Activated CD4-positive, alpha-beta T cell treated with anti-CD3 and anti-CD28 coated beads for 36 hours (primary cell): ENCODE measurements at regions not wholly inside any gene's neighbourhood (a gene's known extent, or its start where the extent isn't known, plus 50 kb on each side); places are given as distances from the start of the nearest gene placed in this dataset.

ENCODE experiments used
- ATAC-seq: fragments of 200-7000 bp; cut with Tn5 transposase; one replicate; pipeline ENCODE4 v1.10.0; 2021; ENCODE audit warnings: mild to moderate bottlenecking, moderate library complexity
- CTCF ChIA-PET: fragments of 350-600 bp; sonication (Branson Sonifier 250); formaldehyde crosslinking; loops from one replicate; lab custom pipeline; 2021; ENCODE audit warnings: antibody characterized with exemption; lab: Charles Lee
- POLR2A ChIA-PET: fragments of 350-600 bp; sonication (Branson Sonifier 250); formaldehyde crosslinking; loops from one replicate; lab custom pipeline; 2021; ENCODE audit warnings: antibody characterized with exemption, inconsistent platforms; lab: Charles Lee
- DNase-seq: peaks from one replicate; pipeline ENCODE4 v3.0.0-alpha.2; 2020
- H3K27ac Mint-ChIP-seq: one replicate; pipeline ENCODE4 v1.8.0; 2021; ENCODE audit warnings: mixed read lengths
- H3K27me3 Mint-ChIP-seq: one replicate; pipeline ENCODE4 v1.8.0; 2021; ENCODE audit warnings: mixed read lengths
- H3K36me3 Mint-ChIP-seq: one replicate; pipeline ENCODE4 v1.8.0; 2021; ENCODE audit warnings: low read depth, mixed read lengths
- H3K4me1 Mint-ChIP-seq: one replicate; pipeline ENCODE4 v1.8.0; 2021; ENCODE audit warnings: mixed read lengths
- H3K4me3 Mint-ChIP-seq: one replicate; pipeline ENCODE4 v1.8.0; 2021; ENCODE audit warnings: mild to moderate bottlenecking, moderate library complexity, mixed read lengths
- H3K9me3 Mint-ChIP-seq: one replicate; pipeline ENCODE4 v1.8.0; 2021; ENCODE audit warnings: low read depth, mixed read lengths
- intact Hi-C, 2 experiments: fragments of 100-400 bp; cut with DNase I in 1 of 2; cut with micrococcal nuclease in 1 of 2; formaldehyde crosslinking; loops; one replicate each; pipeline versions ENCODE4 v1.14.2 to v1.15.1; 2022 to 2024; cut with DNase I, micrococcal nuclease

GRCh38 chr13:105598529-105598928, 936.9 kb downstream of the EFNB2 start:
- Mint-ChIP-seq H3K27ac (no peak overlapping the region), H3K27me3 (no peaks in the 10 kb centered on the region), H3K9me3 (peaks cover 7% of the 10 kb centered on the region), H3K36me3 (no peaks in the 10 kb centered on the region), H3K4me3 (no peak overlapping the region), H3K4me1 (no peaks in the 10 kb centered on the region)
- CTCF ChIA-PET = no interaction called here
- DNase-seq (no peak), ATAC-seq (no peak)
- intact Hi-C loops = no loop called here
- POLR2A ChIA-PET = no interaction called here

GRCh38 chr13:105597573-105597972, 937.9 kb downstream of the EFNB2 start:
- H3K4me1 Mint-ChIP-seq = no peaks in the 10 kb centered on the region
- CTCF ChIA-PET = no interaction called here
- H3K27ac Mint-ChIP-seq = no peak overlapping the region
- no peaks in the 10 kb centered on the region for H3K27me3 Mint-ChIP-seq
- peaks cover 7% of the 10 kb centered on the region for H3K9me3 Mint-ChIP-seq
- POLR2A ChIA-PET = no interaction called here
- H3K4me3 Mint-ChIP-seq = no peak overlapping the region
- no peak for ATAC-seq
- DNase-seq = no peak
- intact Hi-C loops = no loop called here
- H3K36me3 Mint-ChIP-seq = no peaks in the 10 kb centered on the region

GRCh38 chr13:105595471-105595870, 940.0 kb downstream of the EFNB2 start:
- H3K4me3 Mint-ChIP-seq = no peak overlapping the region
- H3K9me3 Mint-ChIP-seq = peaks cover 4% of the 10 kb centered on the region
- no peaks in the 10 kb centered on the region for H3K4me1 Mint-ChIP-seq
- H3K27ac Mint-ChIP-seq = no peak overlapping the region
- intact Hi-C loops = no loop called here
- DNase-seq (no peak), ATAC-seq (no peak)
- no peaks in the 10 kb centered on the region for H3K27me3 Mint-ChIP-seq
- no peaks in the 10 kb centered on the region for H3K36me3 Mint-ChIP-seq
- ChIA-PET CTCF (no interaction called here), POLR2A (no interaction called here)

- ATAC-seq = no peak
Observed at GRCh38 chr13:105591277-105591676, 944.2 kb downstream of the EFNB2 start.

GRCh38 chr13:105587786-105588185, 947.7 kb downstream of the EFNB2 start:
- CTCF ChIA-PET = no interaction called here
- Mint-ChIP-seq H3K4me3 (no peak overlapping the region), H3K4me1 (no peaks in the 10 kb centered on the region), H3K9me3 (no peaks in the 10 kb centered on the region), H3K27me3 (no peaks in the 10 kb centered on the region), H3K36me3 (no peaks in the 10 kb centered on the region), H3K27ac (no peak overlapping the region)
- intact Hi-C loops = no loop called here
- DNase-seq (no peak), ATAC-seq (no peak)
- POLR2A ChIA-PET = no interaction called here

More at GRCh38 chr13:105591277-105591676, 944.2 kb downstream of the EFNB2 start:
- POLR2A ChIA-PET = no interaction called here
- Mint-ChIP-seq H3K4me3 (no peak overlapping the region), H3K27ac (no peak overlapping the region), H3K9me3 (no peaks in the 10 kb centered on the region), H3K27me3 (no peaks in the 10 kb centered on the region), H3K4me1 (no peaks in the 10 kb centered on the region), H3K36me3 (no peaks in the 10 kb centered on the region)
- CTCF ChIA-PET = no interaction called here
- DNase-seq = no peak
- intact Hi-C loops = no loop called here

- CTCF ChIA-PET = interaction anchor here (0.7 kb wide), 1 partner anchor 77 kb away, joined by 4 read pairs; no protein-coding TSS in a partner anchor
- Mint-ChIP-seq H3K4me3 (no peak overlapping the region), H3K27me3 (no peaks in the 10 kb centered on the region), H3K36me3 (no peaks in the 10 kb centered on the region), H3K27ac (peak overlapping the region; percentile 6), H3K9me3 (no peaks in the 10 kb centered on the region), H3K4me1 (no peaks in the 10 kb centered on the region)
- intact Hi-C loops = no loop called here
- ATAC-seq (peak; percentile 71), DNase-seq (no peak)
- POLR2A ChIA-PET = no interaction called here
Observed at GRCh38 chr13:105579821-105580710, 955.4 kb downstream of the EFNB2 start.

GRCh38 chr13:105573136-105573535, 962.3 kb downstream of the EFNB2 start:
- Mint-ChIP-seq H3K4me1 (no peaks in the 10 kb centered on the region), H3K27ac (no peak overlapping the region), H3K4me3 (no peak overlapping the region), H3K36me3 (no peaks in the 10 kb centered on the region), H3K27me3 (peaks cover 5% of the 10 kb centered on the region), H3K9me3 (no peaks in the 10 kb centered on the region)
- no peak for DNase-seq
- ChIA-PET POLR2A (no interaction called here), CTCF (no interaction called here)
- intact Hi-C loops = no loop called here
- ATAC-seq = no peak

- POLR2A ChIA-PET = no interaction called here
- H3K27ac Mint-ChIP-seq = no peak overlapping the region
- DNase-seq = no peak
- intact Hi-C loops = no loop called here
- no peak for ATAC-seq
- CTCF ChIA-PET = no interaction called here
- no peaks in the 10 kb centered on the region for H3K36me3 Mint-ChIP-seq
- H3K9me3 Mint-ChIP-seq = no peaks in the 10 kb centered on the region
- no peaks in the 10 kb centered on the region for H3K4me1 Mint-ChIP-seq
- no peak overlapping the region for H3K4me3 Mint-ChIP-seq
- H3K27me3 Mint-ChIP-seq = peaks cover 5% of the 10 kb centered on the region
Observed at GRCh38 chr13:105572401-105572800, 963.1 kb downstream of the EFNB2 start.

- no peaks in the 10 kb centered on the region for H3K9me3 Mint-ChIP-seq
- H3K27me3 Mint-ChIP-seq = peaks cover 5% of the 10 kb centered on the region
- POLR2A ChIA-PET = no interaction called here
- DNase-seq = no peak
- no peaks in the 10 kb centered on the region for H3K4me1 Mint-ChIP-seq
- H3K27ac Mint-ChIP-seq = no peak overlapping the region
- CTCF ChIA-PET = no interaction called here
- no peak overlapping the region for H3K4me3 Mint-ChIP-seq
- intact Hi-C loops = no loop called here
- ATAC-seq = no peak
- H3K36me3 Mint-ChIP-seq = no peaks in the 10 kb centered on the region
Observed at GRCh38 chr13:105569816-105570215, 965.6 kb downstream of the EFNB2 start.

- Mint-ChIP-seq H3K27ac (no peak overlapping the region), H3K27me3 (no peaks in the 10 kb centered on the region), H3K36me3 (no peaks in the 10 kb centered on the region), H3K4me3 (no peak overlapping the region), H3K4me1 (no peaks in the 10 kb centered on the region), H3K9me3 (no peaks in the 10 kb centered on the region)
- ChIA-PET CTCF (no interaction called here), POLR2A (no interaction called here)
- ATAC-seq = no peak
- DNase-seq = no peak
- intact Hi-C loops = no loop called here
Observed at GRCh38 chr13:105567951-105568525, 967.4 kb downstream of the EFNB2 start.

GRCh38 chr13:105565136-105565727, 970.2 kb downstream of the EFNB2 start:
- H3K4me1 Mint-ChIP-seq = no peaks in the 10 kb centered on the region
- ATAC-seq (no peak), DNase-seq (no peak)
- H3K9me3 Mint-ChIP-seq = no peaks in the 10 kb centered on the region
- H3K27me3 Mint-ChIP-seq = no peaks in the 10 kb centered on the region
- H3K27ac Mint-ChIP-seq = no peak overlapping the region
- POLR2A ChIA-PET = no interaction called here
- intact Hi-C loops = no loop called here
- CTCF ChIA-PET = no interaction called here
- no peak overlapping the region for H3K4me3 Mint-ChIP-seq
- H3K36me3 Mint-ChIP-seq = no peaks in the 10 kb centered on the region

GRCh38 chr13:105552078-105552477, 983.4 kb downstream of the EFNB2 start:
- Mint-ChIP-seq H3K36me3 (no peaks in the 10 kb centered on the region), H3K4me3 (no peak overlapping the region), H3K27ac (no peak overlapping the region), H3K9me3 (no peaks in the 10 kb centered on the region), H3K4me1 (no peaks in the 10 kb centered on the region), H3K27me3 (no peaks in the 10 kb centered on the region)
- DNase-seq (peak; percentile 14), ATAC-seq (no peak)
- ChIA-PET CTCF (no interaction called here), POLR2A (no interaction called here)
- intact Hi-C loops = no loop called here
